Hematopoietic multipotent progenitor cell treated with erythropoietin and hydrocortisone succinate and interleukin-3 and kit ligand, for 4 days (in vitro differentiated cells): ENCODE measurements at regions not wholly inside any gene's neighbourhood (a gene's known extent, or its start where the extent isn't known, plus 50 kb on each side); places are given as distances from the start of the nearest gene placed in this dataset.
A peak's percentile ranks its signal among the peaks of the same experiment; 100 is the strongest.

Source experiments
- DNase-seq: peaks from one replicate; pipeline ENCODE4 v3.0.0-alpha.2; 2015

DNA sequence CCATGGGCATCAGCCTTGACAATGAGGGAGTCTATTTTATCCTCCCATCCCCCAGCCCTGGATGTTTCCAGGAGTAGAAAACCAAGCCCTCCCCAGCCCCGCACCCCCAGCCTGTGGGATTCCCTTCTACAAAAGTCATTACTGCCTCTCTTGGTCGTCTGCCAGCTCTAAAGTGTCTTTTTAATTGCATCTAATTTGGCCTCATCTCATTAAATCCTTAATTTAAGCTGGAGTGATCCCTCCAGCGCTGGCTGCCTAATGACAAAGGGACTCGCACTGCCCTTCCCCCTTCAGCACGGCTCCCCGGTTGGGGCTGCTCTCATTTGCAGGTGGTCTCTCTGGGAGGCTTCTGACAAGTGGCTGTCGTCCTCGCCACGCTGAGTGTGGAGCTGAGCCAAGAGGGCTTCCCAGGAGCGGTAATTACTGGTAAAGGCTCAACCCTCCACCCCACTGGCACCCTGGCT is 107.9 kb upstream of the ALDH1B1 start:
- DNase-seq, result no peak

- DNase-seq, result no peak
Observed at GRCh38 chr9:38284039-38284575, 108.4 kb upstream of the ALDH1B1 start.

DNA sequence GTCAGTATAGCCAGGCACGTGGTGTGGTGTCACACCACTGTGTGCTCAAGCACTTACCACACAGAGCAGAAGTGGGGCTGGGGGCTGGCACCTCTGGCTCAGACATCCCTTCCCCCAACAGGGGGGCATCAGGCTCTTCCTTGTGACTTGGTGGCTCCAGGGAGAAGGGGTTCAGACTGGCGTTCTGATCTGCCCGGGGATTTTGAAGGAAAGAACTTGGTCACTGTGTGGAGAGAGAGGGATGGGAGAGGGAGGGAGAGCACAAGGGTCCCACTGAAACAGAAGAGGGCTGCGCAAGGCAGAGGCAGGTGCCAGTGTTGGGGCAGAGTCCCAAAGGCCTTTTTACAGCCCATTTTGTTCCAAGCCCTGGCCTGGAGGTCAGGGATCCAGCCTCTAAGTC is 109.7 kb upstream of the ALDH1B1 start:
- no peak for DNase-seq

DNA sequence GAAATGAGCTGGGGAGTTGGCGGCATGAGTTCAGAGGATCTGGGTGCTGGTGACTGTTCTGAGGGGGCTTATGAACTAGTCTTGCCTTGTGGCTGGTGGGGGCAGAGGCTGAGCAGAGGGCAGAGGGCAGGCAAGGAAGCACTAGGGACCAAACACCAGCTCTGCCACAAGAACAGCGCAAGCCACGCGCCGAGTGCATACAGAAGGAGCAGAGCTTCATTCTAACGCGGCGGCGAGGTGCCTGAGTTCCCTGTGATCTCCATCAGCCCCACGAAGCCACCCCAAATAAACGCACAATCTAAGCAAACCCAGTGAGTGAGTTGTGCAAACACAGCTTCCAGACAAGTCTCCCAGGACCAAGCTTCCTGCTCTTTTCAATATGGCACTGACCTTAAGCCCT is 110.6 kb upstream of the ALDH1B1 start:
- no peak for DNase-seq

GRCh38 chr9:38281196-38281595 is 111.3 kb upstream of the ALDH1B1 start:
- no peak for DNase-seq

GRCh38 chr9:38280251-38280800 is 112.2 kb upstream of the ALDH1B1 start:
- no peak for DNase-seq

DNA sequence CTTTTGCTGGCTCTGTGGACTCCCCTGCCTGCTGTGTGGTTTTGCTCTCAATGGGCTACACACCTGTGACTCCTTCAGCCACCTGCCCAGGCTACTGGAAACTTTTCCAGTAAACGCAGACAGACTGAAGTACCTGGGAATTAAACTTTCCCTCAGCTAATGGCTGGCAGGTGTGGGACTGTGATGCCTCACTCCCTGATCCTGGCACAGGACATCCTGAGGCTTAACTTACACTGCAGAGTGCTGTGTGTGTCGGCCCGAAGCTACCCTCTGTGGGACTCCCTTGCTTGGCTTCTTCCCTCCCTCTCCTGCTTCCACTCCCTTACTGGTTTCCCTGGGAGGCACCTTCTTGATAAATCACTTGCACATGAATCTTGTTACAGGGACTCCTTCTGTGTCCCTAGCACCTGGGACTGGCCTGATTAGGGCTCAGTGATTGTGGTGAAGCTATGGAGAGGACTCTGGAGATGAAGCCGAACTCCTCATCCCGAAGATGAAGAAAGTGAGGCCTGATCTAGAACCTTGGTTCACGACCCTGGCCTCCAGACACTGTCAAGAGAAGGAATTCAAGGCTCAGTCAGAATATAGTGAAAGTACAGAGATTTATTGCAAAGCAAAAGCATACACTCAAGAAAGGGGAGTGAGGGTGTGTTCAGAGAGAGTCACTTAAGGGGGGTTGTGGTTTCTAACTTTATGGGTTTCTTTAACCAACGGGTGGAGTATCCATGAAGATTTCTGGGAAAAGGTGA is 113.4 kb upstream of the ALDH1B1 start:
- no peak for DNase-seq

DNA sequence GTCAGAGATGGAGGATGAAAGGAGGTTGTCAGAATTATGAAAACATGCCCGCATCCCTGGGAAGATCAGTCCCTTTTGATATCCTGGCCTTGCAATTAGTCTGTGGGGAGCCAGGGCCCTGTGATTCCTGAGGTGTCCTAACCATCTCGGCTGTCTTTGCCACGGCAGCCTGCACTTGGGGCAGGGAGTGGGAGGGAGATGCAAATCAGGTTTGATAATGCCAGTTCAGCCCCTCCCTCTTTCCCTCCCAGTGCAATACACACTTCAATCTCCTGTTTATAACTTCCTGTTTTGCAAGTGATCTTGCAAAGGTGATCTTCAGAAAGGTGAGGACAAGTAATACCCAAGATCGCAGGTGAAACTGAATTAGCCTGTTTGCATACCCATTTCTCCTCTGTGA is 114.0 kb upstream of the ALDH1B1 start:
- no peak for DNase-seq

- DNase-seq, result no peak
Observed at GRCh38 chr9:38277601-38278200, 114.8 kb upstream of the ALDH1B1 start.

DNA sequence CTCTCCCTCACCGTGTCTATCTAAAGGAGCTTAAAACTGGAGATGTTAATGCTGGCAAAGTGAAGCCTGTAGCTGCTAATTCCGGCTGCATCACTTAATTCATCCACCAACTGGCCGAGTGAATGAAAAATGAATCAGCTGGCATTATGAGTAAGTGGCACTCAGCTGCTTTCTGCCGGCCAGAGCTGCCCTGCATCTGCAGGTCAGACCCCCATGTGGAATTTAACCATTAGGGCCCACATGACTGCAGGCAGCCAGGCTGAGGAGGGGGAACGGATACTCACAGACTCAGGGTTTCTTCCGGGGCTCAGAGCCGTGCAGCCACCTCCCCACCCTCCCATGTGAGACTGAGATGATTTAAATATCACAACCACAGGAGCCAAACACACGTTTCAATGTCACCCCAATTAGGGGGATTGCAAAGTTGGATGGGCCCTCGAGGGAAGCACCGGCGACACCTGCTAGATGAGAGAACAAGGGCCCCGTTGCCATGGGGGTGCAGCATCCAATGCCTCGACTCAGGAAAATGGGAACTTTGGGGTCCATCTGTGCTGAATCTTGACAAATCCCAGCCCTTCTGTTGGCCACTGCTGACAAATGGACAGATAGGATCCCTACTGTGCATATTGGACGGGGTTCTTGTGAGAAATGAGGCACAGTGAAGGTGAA is 115.6 kb upstream of the ALDH1B1 start:
- no peak for DNase-seq

DNA sequence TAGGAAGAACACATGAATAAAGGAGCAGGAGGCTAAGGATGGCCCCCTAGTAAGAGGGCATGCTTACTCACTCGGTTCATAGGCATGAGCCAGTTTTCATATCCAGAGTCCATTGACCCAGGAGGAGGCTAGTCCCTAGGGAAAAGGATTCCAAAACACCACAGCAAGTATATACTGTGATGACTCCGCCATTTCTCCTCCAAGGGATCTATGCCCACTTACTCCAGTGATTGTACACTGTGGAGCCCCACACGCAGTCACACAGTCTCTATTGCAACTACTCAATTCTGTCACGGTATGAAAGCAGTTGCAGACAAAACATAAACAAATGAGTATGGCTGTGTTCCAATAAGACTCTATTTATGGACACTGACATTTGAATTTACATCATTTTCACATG is 117.7 kb upstream of the ALDH1B1 start:
- no peak for DNase-seq

GRCh38 chr9:38272710-38273109 is 119.8 kb upstream of the ALDH1B1 start:
- no peak for DNase-seq

DNA sequence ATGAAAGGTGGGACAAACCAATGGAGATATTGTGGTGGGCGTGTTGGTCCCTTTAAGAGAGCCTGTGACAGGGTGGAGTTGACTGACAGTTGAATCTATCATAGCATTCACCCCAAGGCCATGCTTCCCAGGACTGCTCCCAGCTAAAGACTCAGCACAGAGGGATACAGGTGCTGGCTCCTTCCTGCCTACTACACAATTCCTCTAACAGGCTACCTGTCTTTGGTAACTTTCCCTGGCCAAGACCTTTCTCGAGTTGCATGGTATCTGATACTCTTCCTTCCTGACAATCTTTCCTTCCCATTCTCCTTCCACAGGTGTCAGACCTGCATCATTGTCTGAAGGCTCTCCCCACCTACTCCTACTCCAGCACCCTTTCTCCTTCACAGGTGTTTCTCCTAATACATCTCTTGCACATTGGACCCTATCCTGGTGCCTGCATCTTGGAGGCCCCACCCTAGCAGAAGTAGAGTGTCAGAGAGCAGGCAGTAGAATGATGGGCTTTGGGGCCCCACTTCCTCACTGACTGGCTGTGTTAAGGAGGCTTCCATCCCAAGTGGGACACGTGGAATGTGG is 120.7 kb upstream of the ALDH1B1 start:
- no peak for DNase-seq

GRCh38 chr9:38269775-38270174 is 122.7 kb upstream of the ALDH1B1 start:
- no peak for DNase-seq

GRCh38 chr9:38263532-38263931 is 129.0 kb upstream of the ALDH1B1 start:
- DNase-seq, result peak; percentile 22

DNA sequence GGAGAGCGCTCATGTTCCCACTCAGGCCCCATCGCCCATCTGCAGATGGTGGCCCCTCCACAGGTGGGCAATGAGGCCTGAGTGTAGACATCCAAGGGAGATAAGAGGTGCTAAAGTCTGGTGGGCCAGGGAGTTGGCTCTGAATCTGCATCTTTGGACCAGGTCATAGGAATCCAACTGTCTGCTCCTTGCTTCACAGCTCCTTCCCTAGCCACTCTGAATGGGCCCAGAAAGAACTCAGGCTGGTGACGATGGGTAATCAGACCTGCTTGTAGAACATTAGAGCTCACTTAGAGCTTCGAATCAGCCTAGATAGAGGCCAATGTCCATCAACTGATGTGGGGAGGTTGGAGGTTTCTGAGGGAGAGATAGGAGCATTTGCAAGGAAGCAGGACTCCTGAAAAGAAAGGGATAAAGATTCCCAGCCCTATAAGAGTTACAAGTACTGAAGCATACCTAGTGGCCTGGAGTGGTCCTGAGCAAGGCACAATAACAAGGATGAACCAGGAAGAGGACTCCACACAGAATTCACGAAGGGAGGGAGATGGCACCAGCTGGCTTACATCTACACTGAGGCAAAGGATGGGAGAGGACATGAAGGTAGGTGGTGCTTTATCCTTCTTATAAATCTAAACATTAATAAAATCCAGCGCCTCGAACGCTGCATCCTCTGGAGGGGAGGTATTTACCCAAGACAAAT is 132.8 kb upstream of the ALDH1B1 start:
- no peak for DNase-seq

- DNase-seq, result no peak
Observed at GRCh38 chr9:38259056-38259455, 133.4 kb upstream of the ALDH1B1 start.

GRCh38 chr9:38257626-38258215 is 134.8 kb upstream of the ALDH1B1 start:
- no peak for DNase-seq

DNA sequence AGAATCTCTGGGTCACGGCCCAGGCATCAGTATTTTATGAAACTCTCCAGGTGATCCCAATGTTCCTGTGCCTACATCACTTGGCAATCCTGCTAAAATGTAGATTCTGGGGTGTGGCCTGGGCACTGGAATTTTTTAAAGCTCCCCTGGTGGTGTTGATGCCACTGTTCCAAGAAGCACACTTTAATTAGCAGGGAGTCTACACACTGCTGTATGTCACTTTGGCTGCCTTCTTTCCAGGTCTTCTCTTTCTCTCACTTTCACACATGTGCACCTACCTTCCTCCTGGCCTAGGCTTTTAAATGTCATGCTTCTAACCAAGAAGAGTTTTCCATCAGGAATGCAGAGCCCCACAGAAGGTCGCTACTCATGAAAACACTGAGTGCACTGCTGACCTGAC is 136.0 kb upstream of the ALDH1B1 start:
- no peak for DNase-seq

GRCh38 chr9:38255599-38255998 is 136.9 kb upstream of the ALDH1B1 start:
- no peak for DNase-seq

GRCh38 chr9:38254756-38255155 is 137.7 kb upstream of the ALDH1B1 start:
- no peak for DNase-seq

GRCh38 chr9:38254151-38254550 is 138.4 kb upstream of the ALDH1B1 start:
- no peak for DNase-seq
